NCI-H2029 (cell line): ENCODE measurements at regions not wholly inside any gene's neighbourhood (a gene's known extent, or its start where the extent isn't known, plus 50 kb on each side); places are given as distances from the start of the nearest gene placed in this dataset.
"Not testable (repeated sequence)": the region's sequence is repeated elsewhere in the genome, so short reads cannot be mapped to it uniquely, and the experiment has no call there.

Source experiments
- DNase-seq: peaks from one replicate; lab custom pipeline; 2025; lab: John Stamatoyannopoulos, UW

DNA sequence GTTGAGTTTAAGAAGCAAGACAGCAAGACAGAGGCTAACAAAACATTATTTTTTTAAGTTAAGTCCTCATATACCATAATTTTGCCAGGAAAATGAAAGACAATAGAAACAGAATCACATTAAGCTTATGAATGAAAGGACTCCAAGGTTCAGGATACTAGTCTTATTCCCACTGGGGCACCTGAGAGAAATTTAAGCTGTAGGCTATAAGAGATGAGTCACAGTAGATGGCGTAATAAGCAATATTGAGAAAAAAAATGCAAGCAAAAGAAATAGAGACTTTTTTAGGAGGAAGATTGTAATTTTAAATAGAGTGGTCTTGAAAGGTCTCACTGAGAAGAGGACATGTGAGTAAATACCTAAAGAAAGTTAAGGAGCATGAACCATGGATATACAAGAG, 57.1 kb upstream of the KIF2B start:
- DNase-seq: no peak

DNA sequence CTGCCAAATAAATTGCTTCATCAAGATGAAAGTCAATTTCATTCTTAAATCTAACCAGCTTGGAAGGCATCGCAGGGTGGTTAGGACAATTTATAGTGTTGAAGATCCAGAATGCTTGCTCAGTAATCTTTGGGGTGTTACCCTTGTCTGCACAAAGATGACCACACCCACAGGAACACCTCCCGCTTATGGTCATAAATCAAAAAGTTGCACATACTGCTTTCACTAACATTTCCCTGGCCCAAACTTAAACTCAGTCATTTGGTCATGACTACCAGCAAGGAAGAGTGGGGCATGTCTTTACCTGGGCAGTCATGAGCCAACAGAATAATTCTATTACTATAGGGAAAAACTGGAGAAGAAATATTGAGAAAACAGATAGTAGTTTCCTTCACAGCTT, 57.6 kb upstream of the KIF2B start:
- no peak for DNase-seq

DNA sequence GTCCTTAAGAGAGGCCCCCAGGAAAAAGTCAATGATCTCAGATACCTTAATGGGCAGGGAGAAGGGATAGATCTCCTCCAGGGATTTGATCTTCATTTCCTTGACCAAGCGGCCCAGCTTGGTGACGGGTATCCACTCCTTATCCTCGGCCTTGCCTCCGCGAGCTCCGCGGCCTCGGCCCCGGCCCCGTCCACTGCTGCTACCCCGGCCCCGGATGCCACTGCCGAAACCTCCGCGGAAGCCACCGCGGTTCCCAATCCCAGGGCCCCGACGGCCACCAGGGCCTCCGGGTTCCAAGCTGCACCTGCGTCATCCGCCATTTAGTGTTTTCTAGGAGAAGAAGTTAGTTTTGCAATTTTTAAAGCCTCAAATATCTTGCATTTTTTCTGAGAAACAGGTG, 65.2 kb upstream of the KIF2B start:
- no peak for DNase-seq

DNA sequence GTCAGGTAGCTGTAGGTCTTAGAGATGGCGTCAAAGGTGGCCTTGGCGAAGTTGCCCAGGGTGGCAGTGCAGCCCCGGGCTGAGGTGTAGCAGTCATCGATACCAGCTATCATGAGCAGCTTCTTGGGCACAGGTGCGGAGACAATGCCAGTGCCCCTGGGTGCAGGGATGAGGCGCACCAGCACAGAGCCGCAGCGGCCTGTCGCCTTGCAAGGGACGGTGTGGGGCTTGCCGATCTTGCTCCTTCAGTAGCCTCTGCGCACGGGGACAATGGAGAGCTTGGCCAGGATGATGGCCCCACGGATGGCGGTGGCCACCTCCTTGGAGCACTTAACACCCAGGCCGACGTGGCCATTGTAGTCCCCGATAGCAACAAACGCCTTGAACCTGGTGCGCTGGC, 65.6 kb upstream of the KIF2B start:
- not testable (repeated sequence) for DNase-seq

DNA sequence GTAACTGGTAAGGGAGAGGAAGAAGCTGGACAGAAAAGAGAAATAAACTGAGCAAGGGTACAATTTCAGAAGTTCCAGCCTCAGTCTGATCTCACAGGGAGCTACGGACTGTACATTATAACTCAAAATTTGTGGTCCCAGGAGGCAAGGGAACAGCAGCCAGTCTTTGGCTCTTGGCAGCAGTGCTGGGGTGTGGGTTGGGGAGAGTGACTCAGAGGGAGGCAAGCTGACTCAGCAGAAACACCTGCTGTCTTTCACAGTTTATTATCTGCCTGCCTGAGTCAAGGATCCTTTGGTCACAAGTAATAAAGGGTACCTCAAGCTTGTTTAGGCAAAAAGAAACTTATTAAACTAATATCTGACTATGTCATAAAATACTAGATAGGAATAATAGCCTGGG, 73.5 kb upstream of the KIF2B start:
- DNase-seq: no peak

DNA sequence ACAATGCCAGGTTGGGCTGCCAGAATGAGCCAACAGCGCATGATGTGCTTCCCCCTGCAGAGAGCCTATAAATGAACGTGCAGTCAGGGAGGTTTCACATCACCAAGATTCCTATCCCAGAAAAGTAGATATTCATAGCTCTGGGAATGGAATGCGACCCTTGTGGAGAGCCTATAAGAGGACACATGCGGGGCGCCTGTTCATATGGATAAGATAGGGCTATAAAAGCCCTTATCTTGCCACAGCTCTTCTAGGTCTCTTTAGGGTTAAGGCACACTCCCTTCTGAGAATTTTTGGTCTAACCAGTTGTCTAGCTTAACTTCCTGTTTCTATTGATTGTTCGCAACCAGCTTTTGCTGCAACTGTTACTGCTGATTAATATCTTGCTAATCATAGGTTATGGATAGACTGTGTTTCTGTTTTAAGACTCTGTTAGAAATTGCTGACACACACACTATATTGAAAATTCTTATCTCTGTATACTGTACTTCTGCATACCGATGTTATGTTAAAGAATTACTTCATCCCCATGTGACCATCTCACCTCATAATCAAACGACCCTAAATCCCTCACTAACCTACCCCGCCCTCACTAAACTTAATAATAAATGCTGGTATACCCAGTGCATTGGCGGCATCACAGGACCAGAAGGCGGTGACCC, 74.4 kb upstream of the KIF2B start:
- not testable (repeated sequence) for DNase-seq

DNA sequence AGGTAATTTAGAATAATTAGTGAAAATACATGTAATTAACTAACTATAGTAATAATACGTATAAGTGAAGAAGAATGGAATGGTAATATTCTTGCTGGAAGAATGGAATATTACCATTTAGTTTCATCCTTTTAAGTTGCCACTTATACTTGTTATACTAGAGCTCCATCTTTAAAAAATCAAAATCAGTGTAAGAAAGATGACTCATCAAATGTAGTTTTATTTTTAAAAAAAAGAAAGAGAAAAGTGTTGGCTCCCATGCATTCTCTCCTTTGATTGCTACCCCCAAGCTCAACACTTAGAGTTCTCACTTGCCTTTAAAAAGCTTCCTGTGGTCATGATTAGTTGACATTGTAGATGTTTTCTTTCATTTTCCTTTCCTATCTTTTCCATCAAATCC, 82.4 kb upstream of the KIF2B start:
- no peak for DNase-seq

DNA sequence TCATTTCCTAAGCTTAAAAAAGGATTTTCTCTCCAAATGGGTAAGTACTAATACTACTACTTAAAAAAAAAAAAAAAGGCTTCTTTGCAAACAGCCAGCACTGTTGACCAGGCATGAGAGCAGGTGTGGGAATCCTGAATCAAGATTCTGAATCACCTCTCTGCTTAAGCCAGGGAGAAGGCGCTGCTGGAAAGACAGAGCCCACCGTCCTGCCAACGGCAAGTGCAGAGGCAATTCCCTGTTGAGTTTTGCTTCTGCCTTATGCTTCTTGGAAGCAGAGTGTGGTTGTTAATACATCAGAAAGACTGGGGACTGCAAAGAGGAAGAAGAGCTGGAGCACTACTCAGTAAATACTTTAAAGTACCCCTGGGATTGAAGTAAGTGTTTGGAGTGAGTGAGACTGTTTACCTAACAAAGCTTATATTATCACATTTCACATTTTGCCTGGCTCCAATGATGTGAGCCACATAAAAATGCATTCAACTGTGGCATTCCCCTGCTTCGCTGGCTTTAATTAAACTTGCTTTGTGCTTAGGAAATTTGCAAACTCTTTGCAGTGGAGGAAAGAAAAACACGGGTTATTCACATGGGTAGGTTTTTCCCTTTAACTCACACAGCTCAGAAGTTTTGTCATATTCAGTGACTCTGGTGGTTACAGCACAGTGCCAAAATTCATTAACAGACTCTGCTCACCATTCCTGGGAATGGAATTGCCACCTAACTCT, 86.0 kb upstream of the KIF2B start:
- no peak for DNase-seq

DNA sequence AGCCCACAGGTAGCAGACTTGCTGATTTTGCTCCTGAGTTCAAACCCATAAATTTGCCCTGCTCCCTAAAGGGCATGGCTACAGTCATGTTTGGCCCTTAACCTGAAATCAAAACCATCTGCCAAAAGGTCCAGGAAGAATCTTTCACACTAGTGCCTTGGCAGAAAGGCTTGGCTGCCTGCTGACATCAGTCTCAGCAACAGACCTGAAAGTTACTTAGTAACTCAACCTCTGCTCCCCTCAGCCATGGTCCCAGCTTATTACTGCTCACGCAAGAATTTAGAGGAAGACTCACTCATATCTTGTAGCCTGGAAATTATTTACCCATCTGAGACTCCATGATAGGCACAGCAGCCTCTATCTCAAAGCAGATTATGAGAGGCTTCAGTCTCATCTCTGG, 98.0 kb upstream of the KIF2B start:
- no peak for DNase-seq

DNA sequence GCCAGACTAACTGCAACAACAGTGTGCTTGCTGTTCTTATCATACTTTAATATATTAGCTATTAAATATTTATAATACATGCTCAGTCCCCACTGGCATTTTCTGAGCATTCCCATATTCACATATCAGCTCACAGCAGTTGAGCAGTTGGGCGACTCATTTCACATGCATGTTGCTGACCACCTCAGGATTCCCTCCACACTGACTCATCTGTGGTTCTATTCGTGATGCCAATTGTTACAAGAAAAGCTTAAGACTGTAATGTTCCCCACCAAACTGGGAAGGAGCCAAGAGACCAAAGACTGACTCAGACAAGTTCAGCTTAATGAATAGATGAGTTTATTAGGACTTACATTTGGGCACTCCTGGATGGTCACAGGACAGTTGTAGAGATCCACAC, 100.3 kb upstream of the KIF2B start:
- DNase-seq: no peak

DNA sequence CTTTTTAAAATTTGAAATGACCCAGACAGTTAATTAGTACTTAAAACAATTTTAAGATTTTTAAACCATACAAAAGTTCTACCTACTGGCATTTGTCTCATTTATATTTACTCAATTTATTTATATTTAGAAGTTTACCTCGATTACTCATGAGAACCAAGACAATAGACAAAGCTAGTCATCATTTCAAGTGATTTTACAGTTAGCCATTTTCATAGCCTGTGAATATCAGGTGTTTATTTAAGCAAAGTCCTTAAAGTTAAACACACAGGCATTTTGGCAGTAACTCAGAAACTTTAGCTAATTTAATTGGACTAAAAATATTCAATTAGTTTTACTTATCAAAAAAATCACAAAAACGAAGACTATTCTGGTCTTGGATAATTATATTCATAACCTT, 101.6 kb upstream of the KIF2B start:
- DNase-seq: no peak

DNA sequence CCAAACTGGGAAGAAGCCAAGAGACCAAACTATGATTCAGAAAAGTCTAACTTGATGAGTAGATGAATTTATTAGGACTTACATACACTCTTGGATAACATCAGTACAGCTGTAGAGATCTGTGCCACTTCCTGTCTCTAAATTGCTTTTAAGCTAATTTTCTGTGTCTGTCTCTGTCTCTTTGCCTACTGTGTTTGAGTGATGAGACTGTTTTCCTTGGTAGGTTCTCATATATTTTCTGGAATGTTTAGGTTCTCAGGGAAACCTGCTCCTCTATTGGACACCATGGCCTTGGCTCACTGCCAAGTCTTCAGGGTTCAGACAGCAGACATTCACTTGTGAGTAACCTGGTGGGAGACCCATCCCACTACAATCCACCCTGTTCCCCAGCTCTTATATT, 103.5 kb upstream of the KIF2B start:
- DNase-seq: no peak

DNA sequence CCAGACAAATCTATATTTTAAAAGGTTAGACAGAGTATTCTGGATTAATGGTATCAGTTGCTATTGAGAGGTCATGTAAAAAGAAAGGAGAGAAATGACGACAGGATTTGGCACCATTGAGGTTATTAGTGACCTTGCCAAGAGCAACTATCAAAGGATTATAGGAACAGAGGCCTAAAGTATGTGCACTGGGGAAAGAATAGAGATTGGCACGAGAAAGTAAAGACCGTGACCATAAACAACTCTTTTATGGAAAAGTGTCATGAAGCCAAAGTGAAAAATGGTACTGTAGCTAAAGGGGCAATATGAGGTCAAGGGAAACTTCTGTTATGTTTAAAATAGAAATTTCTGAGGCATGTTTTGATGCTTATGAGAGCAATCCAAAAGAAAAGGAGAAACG, 115.2 kb upstream of the KIF2B start:
- DNase-seq: no peak

DNA sequence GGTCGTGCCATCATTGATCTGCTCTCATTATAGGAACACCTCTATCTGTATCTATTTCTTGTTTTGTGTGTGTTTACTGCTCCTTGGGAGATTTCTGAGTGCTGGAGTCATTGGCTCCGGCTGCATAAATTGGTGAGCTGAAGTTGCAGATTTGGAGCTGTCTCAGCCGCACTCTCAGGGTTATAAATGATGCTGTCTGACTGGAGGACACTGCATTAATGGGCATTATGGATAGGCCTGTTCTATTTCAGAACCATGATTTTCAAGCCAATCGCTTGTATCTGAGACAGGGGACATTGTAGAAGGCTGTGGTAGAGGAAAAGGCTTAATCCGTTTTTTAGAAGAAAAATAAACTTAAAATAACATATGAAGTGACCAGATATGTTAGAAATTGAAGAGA, 126.4 kb upstream of the KIF2B start:
- DNase-seq: no peak

DNA sequence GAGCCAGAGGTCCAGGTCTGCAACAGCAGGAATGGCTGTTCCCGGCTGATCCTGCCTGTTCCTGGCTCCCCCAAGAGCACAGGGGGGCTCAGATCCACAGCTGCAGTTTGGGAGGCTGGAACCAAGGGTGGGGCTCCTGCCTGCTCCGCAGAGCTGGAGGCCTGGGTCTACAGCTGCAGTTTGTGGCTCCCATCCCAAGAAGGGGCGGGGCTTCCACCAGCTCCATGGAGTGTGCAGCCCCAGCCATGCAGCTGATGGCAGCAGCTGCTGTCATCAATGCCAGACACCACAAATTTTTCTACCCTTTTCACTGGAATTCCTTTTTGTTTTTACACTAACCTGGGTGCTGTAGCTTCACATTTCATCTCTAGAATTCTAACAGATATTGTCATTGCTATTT, 135.4 kb upstream of the KIF2B start:
- DNase-seq: no peak

DNA sequence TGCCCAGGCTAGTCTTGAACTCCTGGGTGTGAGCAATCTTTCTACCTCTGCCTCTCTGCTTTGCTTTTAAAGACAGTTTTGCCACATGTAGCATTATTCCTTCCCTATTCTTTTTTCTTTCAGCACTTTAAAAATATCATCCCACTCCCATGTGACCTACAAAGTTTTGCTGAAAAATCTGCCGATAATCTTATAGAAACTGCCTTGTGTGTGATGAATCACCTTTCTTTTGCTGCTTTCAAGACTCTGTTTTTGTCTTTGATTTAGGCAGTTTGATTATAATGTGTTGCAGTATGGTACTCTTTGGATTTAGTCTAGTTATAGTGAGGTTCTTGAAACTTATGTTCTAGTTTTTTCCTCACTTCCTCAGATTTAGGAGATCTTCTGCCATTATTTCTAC, 142.0 kb upstream of the KIF2B start:
- DNase-seq: no peak

DNA sequence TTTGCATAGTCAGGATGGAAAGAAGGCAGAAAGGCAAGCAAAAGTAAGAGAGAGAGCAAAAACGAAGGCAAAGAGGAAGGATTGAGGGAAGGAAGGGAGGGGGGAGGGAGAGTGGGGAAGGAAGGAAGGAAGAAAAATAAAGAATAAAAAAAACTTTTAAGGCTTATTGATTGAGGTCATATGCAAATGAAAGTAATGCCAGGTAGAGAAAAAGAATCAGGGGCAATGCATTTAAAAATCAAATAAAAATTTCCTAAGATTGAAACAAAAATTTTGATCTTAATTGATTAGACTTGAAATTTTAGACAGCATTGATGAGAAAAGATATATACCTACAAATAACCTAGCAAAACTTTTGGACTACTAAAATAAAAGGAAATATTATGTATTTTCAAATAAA, 153.9 kb upstream of the KIF2B start:
- no peak for DNase-seq

DNA sequence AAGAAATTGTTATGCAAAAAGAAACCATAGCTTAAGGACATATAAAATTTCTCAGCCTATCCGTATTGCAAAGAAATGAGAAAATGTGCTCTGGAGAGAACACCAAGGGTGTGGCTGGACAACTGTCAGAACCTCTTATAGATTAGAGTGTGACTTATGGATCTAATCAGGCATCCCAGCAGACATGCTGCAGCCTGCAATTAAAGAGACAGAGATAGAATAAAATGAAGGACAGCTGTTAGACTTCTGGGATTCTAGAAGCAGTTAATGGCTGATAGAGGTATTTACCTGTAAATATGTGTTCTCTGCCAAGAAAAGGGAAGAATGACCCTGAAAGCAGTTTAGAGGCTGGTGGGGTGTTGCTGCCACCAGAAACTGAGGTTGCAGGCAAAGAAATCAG, 160.1 kb upstream of the KIF2B start:
- DNase-seq: no peak

DNA sequence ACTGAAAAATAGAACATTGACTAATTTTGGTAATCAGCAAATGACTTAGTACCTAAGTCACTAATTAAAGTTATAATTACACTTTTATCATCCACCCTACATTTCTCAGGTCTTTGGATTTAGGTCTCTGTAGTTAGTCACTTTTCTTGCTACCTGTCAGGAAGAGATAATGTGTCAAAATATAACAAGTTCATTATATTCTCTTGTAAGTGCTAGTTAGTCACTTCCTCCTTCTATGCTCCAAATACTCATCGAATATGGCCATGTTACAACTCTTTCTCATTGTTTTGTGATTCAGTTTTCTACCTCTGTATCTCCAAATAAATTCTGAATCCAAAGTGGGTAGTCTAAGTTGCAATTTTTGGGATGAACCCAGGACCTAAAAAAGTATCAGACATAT, 163.5 kb upstream of the KIF2B start:
- no peak for DNase-seq

DNA sequence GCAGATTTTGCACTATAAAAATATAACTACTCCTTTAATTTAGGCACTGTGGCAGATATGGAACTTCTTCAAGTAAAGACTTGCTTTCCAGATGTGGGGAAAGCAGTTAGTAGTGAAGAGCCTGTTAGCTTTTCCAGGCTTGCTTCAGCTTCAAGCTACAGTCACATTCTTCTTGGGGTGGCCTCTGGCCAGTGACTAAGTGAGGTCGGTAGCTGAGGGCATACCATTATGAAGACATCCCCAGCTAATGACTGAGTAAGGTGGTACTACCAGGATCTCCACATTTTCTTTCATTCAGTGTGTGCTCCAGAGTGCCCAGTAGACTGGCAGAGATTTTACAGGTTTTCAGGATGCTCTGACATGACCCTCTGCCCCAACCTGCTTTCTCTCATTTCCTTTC, 167.1 kb upstream of the KIF2B start:
- no peak for DNase-seq

DNA sequence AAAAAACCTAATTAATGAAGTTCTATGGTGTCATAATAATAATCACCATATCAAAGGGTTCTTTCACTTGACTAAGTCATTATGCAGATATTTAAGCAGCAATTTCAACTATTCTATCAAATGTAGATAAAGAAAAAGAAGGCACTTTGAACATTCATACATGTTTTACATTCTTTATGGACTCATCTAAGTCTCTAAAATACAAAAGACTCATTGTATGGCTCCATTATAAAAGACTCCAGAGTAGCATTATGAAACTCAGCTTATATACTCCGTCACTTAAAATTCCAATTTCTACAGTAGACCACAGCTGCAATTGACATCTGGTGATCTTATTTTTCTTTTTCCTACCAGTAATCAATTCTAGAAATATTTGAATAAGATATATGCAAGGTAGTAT, 173.5 kb upstream of the KIF2B start:
- DNase-seq: no peak

DNA sequence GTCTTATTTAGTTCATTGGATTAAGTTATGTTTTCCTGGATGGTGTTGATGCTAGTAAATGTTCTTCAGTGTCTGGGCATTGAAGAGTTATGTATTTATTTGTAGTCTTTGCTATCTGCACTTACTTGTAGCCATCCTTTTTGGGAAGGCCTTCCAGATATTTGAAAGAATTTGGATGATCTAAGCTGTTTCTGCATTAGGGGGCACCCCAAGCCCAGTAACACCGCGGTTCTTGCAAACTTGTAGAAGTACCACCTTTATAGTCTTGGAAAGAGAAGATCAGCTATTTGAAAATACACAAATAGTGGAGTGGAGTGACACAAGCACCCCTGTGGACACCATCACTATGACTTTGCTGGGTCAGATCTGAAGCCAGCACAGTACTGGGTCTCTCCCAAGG, 175.9 kb upstream of the KIF2B start:
- DNase-seq: no peak

DNA sequence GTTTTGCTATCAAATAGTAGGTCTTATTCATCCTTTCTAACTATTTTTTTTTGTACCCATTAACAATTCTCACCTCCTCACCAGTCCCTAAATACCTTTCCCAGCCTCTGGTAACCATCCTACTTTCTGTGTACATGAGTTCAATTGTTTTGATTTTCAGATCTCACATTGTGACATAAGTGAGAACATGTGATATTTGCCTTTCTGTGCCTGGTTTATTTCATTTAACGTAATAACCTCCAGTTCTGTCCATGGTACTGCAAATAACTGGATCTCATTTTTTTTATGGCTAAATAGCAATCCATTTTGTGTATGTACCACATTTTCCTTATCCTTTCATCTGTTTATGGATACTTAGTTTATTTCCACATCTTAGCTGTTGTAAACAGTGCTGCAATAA, 181.9 kb upstream of the KIF2B start:
- DNase-seq: no peak

DNA sequence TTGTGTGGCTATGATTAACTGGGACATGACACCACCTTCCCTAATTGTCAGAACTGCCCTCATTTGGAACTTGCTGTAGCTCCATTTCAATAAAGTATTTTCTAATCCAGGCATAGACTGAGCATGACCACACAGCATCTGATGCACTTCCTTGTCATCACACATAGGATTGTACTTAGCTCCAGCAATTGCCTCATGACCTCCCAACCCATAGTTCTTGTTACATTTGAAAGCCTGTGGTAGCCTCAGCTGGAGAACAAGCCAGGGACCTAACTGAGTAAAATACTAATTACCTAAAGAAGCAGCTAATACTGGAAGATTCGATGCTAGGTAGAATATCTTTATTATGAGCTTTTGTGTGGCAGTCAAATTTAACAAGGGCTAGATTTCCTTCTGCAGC, 187.3 kb upstream of the KIF2B start:
- no peak for DNase-seq
